Small intestine (tissue), 7 donors: ENCODE measurements at regions not wholly inside any gene's neighbourhood (a gene's known extent, or its start where the extent isn't known, plus 50 kb on each side); places are given as distances from the start of the nearest gene placed in this dataset.

Source experiments
- DNase-seq, 2 donors: peaks; one replicate each; pipeline versions ENCODE4 v3.0.0 to v3.0.0-alpha.2; 2013
- FAIRE-seq: peaks from 2 replicates; lab custom pipeline; 2012; peaks lifted over from hg19 to GRCh38; lab: Jason Lieb, UNC
- H3K27ac ChIP-seq, 3 donors: one replicate each; pipeline ENCODE4 v1.5.1; 2013; ENCODE audit warnings: low read length in 2 of 3, mild to moderate bottlenecking in 2 of 3, control low read depth in 1 of 3, inconsistent platforms in 1 of 3, low read depth in 1 of 3, moderate library complexity in 1 of 3
- H3K27me3 ChIP-seq, 3 donors: one replicate each; pipeline ENCODE4 v1.6.1; 2013; ENCODE audit warnings: low read length in 3 of 3, inconsistent platforms in 1 of 3; ENCODE audit not compliant: control insufficient read depth in 3 of 3, insufficient read depth in 3 of 3
- H3K36me3 ChIP-seq, 3 donors: one replicate each; pipeline ENCODE4 v1.6.1; 2013; ENCODE audit warnings: low read length in 3 of 3, inconsistent platforms in 1 of 3, low read depth in 1 of 3, mild to moderate bottlenecking in 1 of 3, moderate library complexity in 1 of 3; ENCODE audit not compliant: control insufficient read depth in 3 of 3, insufficient read depth in 2 of 3
- H3K4me1 ChIP-seq, 3 donors: one replicate each; pipeline ENCODE4 v1.6.1; 2013; ENCODE audit warnings: low read length in 2 of 3, inconsistent platforms in 1 of 3, low read depth in 1 of 3, mild to moderate bottlenecking in 1 of 3, moderate library complexity in 1 of 3; ENCODE audit not compliant: control insufficient read depth in 3 of 3, insufficient read depth in 2 of 3
- H3K4me3 ChIP-seq, 3 donors: one replicate each; pipeline ENCODE4 v1.5.1; 2013; ENCODE audit warnings: low read length in 3 of 3, control low read depth in 1 of 3, inconsistent platforms in 1 of 3, low read depth in 1 of 3, mild to moderate bottlenecking in 1 of 3, moderate library complexity in 1 of 3
- H3K9me3 ChIP-seq, 2 donors: one replicate each; pipeline ENCODE4 v1.6.1; 2013; ENCODE audit warnings: low read depth in 1 of 2, low read length in 1 of 2; ENCODE audit not compliant: control insufficient read depth in 2 of 2, insufficient read depth in 1 of 2
- WGBS, 3 donors: extraction: QIAGEN DNeasy Blood & Tissue Kit; methylation state at CpG; one replicate each; pipeline ENCODE4 v1.1.7; 2013; 5-methylcytosine and 5-hydroxymethylcytosine counted together
- donor health status: healthy with polysubstance abuse.
- donor health status: control.
- donor health status: control.
- donor health status: Bipolar disorder and iron deficiency.
- donor health status: healthy.

GRCh38 chr9:68653141-68653595 lies 51.9 kb upstream of the PIP5K1B start:
- FAIRE-seq (no peak), DNase-seq (no peak)
- Histone ChIP-seq H3K4me1 (no peaks in the 10 kb centered on the region), H3K27ac (no peak overlapping the region), H3K27me3 (no peaks in the 10 kb centered on the region), H3K4me3 (no peak overlapping the region), H3K36me3 (no peaks in the 10 kb centered on the region), H3K9me3 (no peaks in the 10 kb centered on the region)
- 81 to 94% (median 83%) methylated on average over 6 of the region's 6 CpGs for WGBS, 3 donors

GRCh38 chr9:68654075-68654474 lies 51.0 kb upstream of the PIP5K1B start:
- Histone ChIP-seq H3K27ac (no peak overlapping the region), H3K4me1 (no peaks in the 10 kb centered on the region), H3K27me3 (no peaks in the 10 kb centered on the region), H3K36me3 (no peaks in the 10 kb centered on the region), H3K9me3 (no peaks in the 10 kb centered on the region), H3K4me3 (no peak overlapping the region)
- 76 to 87% (median 80%) methylated on average over 5 of the region's 5 CpGs for whole genome bisulfite sequencing, 3 donors
- no peak for FAIRE-seq
- DNase-seq, result no peak
